GM12864 (cell line): ENCODE measurements at regions not wholly inside any gene's neighbourhood (a gene's known extent, or its start where the extent isn't known, plus 50 kb on each side); places are given as distances from the start of the nearest gene placed in this dataset.
A peak's percentile ranks its signal among the peaks of the same experiment; 100 is the strongest.
"Not testable (repeated sequence)": the region's sequence is repeated elsewhere in the genome, so short reads cannot be mapped to it uniquely, and the experiment has no call there.

Experiments
- DNase-seq: peaks from one replicate; pipeline ENCODE4 v3.0.0-alpha.2; 2011; ENCODE audit warnings: low read depth
- H3K4me3 ChIP-seq: 2 replicates; pipeline ENCODE4 v1.5.1; 2011; ENCODE audit warnings: mild to moderate bottlenecking, low read depth, low read length, control low read depth
- TF ChIP-seq, protein P1 (sequence below): IDR thresholded peaks from 2 replicates; pipeline ENCODE4 v1.5.1; 2011; ENCODE audit warnings: low read depth, mild to moderate bottlenecking, moderate library complexity, low read length, control low read depth, inconsistent platforms; ENCODE audit errors: missing control alignments

DNA sequence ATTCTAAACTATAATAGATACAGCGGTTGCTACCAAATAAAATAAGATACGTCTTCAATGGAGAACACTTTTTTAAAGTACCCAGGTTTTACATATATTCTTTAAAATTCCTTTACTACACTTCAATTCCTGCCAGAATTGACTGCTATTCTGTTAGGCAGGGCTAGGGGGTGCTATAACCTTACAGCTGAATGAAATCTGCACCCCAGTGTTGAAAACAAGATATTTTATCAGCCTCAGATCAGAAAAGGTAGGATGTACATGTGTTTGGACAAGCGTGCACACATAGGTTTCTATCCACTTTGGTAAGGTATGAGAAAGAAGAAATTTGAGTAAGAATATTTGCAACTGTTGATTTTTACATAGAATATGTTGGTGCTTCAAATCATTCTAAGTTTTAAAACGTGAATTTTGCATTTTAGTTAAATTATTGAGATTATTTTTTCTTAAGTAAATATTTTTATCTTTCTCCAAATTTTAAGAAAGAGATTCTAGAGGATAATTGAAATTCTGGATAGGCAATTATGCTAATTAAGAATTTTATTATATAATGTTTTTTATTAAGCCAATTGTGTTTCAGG, 490.8 kb upstream of the ADGRL4 start:
- no peak for DNase-seq
- TF ChIP-seq, protein P1, sequence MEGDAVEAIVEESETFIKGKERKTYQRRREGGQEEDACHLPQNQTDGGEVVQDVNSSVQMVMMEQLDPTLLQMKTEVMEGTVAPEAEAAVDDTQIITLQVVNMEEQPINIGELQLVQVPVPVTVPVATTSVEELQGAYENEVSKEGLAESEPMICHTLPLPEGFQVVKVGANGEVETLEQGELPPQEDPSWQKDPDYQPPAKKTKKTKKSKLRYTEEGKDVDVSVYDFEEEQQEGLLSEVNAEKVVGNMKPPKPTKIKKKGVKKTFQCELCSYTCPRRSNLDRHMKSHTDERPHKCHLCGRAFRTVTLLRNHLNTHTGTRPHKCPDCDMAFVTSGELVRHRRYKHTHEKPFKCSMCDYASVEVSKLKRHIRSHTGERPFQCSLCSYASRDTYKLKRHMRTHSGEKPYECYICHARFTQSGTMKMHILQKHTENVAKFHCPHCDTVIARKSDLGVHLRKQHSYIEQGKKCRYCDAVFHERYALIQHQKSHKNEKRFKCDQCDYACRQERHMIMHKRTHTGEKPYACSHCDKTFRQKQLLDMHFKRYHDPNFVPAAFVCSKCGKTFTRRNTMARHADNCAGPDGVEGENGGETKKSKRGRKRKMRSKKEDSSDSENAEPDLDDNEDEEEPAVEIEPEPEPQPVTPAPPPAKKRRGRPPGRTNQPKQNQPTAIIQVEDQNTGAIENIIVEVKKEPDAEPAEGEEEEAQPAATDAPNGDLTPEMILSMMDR = peak; percentile 79
- H3K4me3 ChIP-seq = no peak overlapping the region

DNA sequence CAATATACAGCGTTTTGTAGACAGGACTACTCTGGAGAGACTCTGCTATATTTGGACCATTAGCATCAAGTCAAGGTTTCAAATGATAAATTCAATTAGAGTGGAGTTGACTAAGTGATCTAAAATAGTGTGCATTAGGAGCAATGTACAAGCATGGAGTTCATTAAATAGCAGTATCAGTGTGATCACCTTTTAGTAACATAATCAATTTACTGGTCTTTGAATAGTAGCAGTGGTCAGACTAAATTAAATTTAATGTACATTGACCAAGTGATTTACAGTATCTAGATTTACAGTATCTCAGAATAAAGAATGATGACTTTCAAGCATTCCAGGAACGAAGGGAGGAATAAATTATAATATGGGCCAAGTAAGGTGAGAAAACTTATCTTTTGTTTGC, 489.6 kb upstream of the ADGRL4 start:
- H3K4me3 ChIP-seq = no peak overlapping the region
- DNase-seq = no peak
- TF ChIP-seq, protein P1 = no peak

DNA sequence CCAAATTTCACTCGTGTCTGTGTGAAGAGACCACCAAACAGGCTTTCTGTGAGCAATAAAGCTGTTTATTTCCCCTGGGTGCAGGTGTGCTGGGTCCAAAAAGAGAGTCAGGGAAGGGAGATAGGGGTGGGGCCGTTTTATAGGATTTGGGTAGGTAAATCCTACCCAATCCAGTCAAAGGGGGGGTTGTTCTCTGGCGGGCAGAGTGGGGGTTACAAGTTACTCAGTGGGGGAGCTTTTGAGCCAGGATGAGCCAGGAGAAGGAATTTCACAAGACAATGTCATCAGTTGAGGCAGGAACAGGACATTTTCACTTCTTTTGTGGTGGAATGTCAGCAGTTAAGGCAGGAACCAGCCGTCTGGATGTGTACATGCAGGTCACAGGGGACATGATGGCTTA, 487.2 kb upstream of the ADGRL4 start:
- H3K4me3 ChIP-seq, DNase-seq: not testable (repeated sequence)

DNA sequence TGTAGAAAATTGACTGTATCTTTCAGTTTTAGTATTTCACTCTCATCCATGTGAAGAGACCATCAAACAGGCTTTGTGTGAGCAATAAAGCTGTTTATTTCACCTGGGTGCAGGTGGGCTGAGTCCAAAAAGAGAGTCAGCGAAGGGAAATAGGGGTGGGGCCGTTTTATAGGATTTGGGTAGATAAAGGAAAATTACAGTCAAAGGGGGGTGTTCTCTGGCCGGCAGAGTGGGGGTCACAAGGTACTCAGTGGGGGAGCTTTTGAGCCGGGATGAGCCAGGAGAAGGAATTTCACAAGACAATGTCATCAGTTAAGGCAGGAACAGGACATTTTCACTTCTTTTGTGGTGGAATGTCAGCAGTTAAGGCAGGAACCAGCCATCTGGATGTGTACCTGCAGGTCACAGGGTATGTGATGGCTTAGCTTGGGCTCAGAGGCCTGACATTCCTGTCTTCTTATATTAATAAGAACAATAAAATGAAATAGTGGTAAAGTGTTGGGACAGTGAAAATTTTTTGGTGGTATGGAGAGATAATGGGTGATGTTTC, 482.1 kb upstream of the ADGRL4 start:
- not testable (repeated sequence) for H3K4me3 ChIP-seq, DNase-seq

DNA sequence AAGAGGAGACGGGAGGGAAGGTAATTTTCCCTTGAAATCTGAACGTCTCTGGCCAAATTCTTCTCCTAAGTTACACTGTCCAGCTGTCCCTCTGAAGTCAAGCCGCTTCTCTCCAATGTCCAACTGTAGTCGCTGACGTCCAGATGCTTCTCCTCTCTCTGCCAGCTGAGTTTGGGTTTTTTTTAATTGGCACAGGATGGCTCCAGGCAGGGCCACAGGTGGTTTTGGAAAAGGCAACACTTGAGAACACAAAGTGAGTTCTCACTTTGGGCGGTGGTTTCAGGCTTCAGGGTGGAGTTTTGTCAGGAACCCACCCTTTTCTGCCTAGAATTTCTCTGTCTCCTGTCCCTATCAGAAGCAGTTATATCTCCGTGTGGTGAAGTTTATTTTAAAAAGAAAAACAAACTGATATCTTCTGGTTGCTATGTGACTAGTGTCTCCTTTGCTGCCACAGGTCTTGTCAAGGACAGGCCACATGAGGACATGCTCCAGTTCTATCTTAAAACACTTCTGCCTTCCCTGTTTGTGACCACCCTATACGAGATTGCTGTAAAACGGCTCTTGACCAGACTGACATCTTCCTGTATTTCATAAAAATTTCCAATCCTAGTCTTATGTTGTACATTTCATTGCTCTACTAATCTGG, 472.3 kb upstream of the ADGRL4 start:
- TF ChIP-seq, protein P1 = no peak
- no peak overlapping the region for H3K4me3 ChIP-seq
- no peak for DNase-seq

DNA sequence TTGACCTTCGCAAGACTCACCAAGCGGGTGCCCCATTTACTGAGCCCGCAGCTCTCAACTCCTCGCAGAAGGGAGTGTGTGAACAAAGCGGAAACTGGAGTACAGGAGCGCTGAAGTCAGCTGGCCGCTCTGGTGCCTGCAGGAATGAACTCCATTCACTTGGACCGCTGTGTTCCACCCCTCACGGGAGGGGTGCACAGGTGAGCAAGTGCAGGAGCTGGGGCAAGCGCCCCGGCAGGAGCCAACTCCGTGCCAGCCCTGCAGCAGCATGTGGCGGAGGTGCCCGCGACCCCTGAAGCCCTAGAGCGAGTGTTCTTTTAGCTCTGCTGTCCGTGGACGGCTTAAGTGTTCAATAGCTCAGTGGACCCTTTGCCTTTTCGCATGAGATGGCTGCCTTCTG, 471.6 kb upstream of the ADGRL4 start:
- TF ChIP-seq, protein P1 = no peak
- H3K4me3 ChIP-seq = no peak overlapping the region
- no peak for DNase-seq

DNA sequence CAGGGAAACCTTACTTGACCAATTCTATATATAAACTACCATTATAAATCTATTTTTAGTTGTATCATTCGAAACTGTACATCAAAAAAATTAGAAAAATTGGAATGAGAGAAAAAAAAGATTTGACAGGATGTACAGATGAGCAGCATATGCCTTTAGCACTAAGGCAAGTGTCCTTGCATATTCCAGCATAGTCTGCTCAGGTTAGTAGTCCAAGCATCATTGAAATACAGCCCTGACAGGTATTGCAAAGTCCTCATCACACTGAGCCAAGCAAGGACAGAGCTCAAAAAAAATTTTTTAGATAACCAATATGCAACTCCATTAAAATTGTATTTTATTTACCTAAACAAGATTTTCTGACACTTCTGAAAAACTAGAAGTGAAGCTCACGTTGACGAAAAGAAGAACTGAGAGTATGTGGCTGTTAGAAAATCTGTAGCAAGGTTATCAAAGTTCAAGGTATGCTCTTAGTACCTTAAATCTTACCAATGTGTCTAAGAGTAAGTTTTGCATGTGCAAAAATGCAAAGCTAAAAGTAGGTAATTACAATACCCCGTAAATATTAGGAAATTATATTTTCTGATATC, 465.6 kb upstream of the ADGRL4 start:
- peak; percentile 67 for DNase-seq
- no peak overlapping the region for H3K4me3 ChIP-seq
- TF ChIP-seq, protein P1 = no peak

DNA sequence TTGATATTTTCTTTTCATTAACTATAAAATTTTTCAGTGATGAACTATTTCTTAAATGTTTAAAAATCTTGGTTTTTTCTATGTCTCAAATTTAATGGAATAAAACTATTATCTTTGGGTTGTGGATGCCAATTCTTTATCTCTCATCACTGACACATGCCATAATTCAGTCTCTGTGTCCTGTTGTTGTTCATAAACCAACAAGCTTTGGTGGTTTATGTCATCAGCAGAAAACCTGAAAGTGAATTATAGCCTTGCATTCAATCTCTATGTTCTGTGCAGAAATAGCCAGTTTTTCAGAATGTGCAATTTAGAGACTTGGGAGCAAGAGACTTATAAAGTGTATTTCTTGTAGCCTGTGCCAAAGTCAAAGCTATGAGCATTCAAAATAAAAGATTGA, 462.6 kb upstream of the ADGRL4 start:
- TF ChIP-seq, protein P1 = no peak
- DNase-seq = peak; percentile 18
- no peak overlapping the region for H3K4me3 ChIP-seq
